Gastroesophageal sphincter (tissue), 3 donors: ENCODE measurements at regions not wholly inside any gene's neighbourhood (a gene's known extent, or its start where the extent isn't known, plus 50 kb on each side); places are given as distances from the start of the nearest gene placed in this dataset.

Source experiments
- EP300 ChIP-seq: sonication (generic); formaldehyde crosslinking; IDR thresholded peaks from one replicate; pipeline ENCODE4 v1.6.1; 2017; ENCODE audit warnings: antibody characterized with exemption, mild to moderate bottlenecking
- POLR2A ChIP-seq, 2 donors: fragments of 450-650 bp; IDR thresholded peaks; one replicate each; pipeline ENCODE4 v1.6.1; 2017; ENCODE audit warnings: antibody characterized with exemption in 2 of 2, mild to moderate bottlenecking in 2 of 2, moderate library complexity in 1 of 2
- POLR2AphosphoS5 ChIP-seq: sonication (generic); formaldehyde crosslinking; IDR thresholded peaks from one replicate; pipeline ENCODE4 v1.6.1; 2017; ENCODE audit warnings: antibody characterized with exemption
- TF ChIP-seq, protein P1 (sequence below), 4 experiments: fragments of 200-600 bp in 2 of 4; fragments of 450-650 bp in 2 of 4; sonication (generic) in 1 of 4; IDR thresholded peaks; one replicate each; pipeline ENCODE4 v1.5.1; 2017 to 2019; ENCODE audit warnings: antibody characterized with exemption in 4 of 4, mild to moderate bottlenecking in 2 of 4, moderate library complexity in 2 of 4

DNA sequence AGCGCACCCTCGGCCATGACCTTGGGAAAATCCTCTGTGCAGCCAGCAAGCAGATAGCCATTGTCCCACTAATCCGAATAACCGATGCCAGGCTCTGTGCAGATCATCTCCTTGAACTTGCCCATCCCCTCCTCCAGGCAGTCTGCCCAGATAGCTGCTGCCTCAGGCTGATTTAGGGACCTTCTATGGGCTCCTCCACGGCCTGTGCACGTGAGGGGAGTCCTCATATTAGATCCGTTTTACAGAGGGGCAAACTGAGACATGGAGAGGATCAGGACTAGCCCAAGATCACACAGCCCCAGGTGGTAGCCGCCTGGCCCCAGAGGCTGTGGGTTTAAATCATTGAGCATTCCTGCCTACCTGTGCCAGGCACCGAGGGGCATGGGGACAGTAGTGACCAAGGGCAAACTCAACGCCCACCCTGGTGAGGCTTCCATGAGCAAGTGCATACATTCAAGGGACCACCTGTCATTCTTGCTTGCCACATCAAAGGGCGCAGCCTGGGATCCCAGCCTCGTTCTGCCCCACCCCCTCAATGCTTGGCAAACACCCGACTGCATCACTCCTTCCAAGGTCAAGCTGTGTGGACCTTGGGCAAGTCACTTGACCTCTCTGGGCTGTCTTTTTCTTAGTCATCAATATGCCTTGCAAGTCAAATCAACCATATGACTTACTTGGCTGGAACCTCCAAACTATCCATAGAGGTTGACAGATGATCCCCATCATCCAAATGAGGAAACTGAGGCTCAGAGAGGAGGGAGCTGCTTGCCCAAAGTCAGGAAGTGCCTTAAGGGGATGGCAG lies 131.6 kb downstream of the MN1 start:
- TF ChIP-seq, protein P1, sequence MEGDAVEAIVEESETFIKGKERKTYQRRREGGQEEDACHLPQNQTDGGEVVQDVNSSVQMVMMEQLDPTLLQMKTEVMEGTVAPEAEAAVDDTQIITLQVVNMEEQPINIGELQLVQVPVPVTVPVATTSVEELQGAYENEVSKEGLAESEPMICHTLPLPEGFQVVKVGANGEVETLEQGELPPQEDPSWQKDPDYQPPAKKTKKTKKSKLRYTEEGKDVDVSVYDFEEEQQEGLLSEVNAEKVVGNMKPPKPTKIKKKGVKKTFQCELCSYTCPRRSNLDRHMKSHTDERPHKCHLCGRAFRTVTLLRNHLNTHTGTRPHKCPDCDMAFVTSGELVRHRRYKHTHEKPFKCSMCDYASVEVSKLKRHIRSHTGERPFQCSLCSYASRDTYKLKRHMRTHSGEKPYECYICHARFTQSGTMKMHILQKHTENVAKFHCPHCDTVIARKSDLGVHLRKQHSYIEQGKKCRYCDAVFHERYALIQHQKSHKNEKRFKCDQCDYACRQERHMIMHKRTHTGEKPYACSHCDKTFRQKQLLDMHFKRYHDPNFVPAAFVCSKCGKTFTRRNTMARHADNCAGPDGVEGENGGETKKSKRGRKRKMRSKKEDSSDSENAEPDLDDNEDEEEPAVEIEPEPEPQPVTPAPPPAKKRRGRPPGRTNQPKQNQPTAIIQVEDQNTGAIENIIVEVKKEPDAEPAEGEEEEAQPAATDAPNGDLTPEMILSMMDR (IDR thresholded peaks at IDR 0.05) = no peak
- no peak for TF ChIP-seq POLR2AphosphoS5
- no peak for TF ChIP-seq POLR2A (IDR thresholded peaks at IDR 0.05)
- TF ChIP-seq EP300 = no peak
